Left lung (tissue), 4 donors: ENCODE measurements at regions not wholly inside any gene's neighbourhood (a gene's known extent, or its start where the extent isn't known, plus 50 kb on each side); places are given as distances from the start of the nearest gene placed in this dataset.

Experiments
- ATAC-seq: fragments of 200-7000 bp; cut with Tn5 transposase; one replicate; pipeline ENCODE4 v1.9.1; 2020; ENCODE audit warnings: moderate library complexity
- DNase-seq, 4 donors: peaks; one replicate each; pipeline ENCODE4 v3.0.0-alpha.2; 2013 to 2020
- H3K27ac ChIP-seq, 2 donors: fragments of 200-600 bp; sonication (generic) in 1 of 2; one replicate each; pipeline versions ENCODE4 v1.5.0 to v1.8.0; 2020 to 2021
- H3K27me3 ChIP-seq, 2 donors: fragments of 200-600 bp; sonication (generic) in 1 of 2; one replicate each; pipeline versions ENCODE4 v1.5.0 to v1.8.0; 2020 to 2021
- H3K36me3 ChIP-seq, 2 donors: fragments of 200-600 bp; sonication (generic) in 1 of 2; one replicate each; pipeline versions ENCODE4 v1.5.0 to v1.8.0; 2020 to 2021
- H3K4me1 ChIP-seq, 2 donors: fragments of 200-600 bp; one replicate each; pipeline ENCODE4 v1.8.0; 2021
- H3K4me3 ChIP-seq, 2 donors: fragments of 200-600 bp; sonication (generic) in 1 of 2; one replicate each; pipeline versions ENCODE4 v1.5.0 to v1.8.0; 2020 to 2021; ENCODE audit warnings: mild to moderate bottlenecking in 1 of 2
- H3K9me3 ChIP-seq, 2 donors: fragments of 200-600 bp; sonication (generic) in 1 of 2; one replicate each; pipeline versions ENCODE4 v1.5.0 to v1.8.0; 2020 to 2021
- intact Hi-C, 2 donors: fragments of 100-400 bp; cut with DNase I; formaldehyde crosslinking; loops; one replicate each; pipeline versions ENCODE4 v1.11.2 to v1.14.2; 2022
- TF ChIP-seq, protein P1 (sequence below), 2 donors: fragments of 200-600 bp; sonication (generic) in 1 of 2; IDR thresholded peaks; one replicate each; pipeline versions ENCODE4 v1.5.0 to v1.8.0; 2021; ENCODE audit warnings: antibody characterized with exemption in 2 of 2
- donor health status: DM: no; HTN: yes; CAD: no.
- donor health status: DM: no; HTN: no; CAD: no.

DNA sequence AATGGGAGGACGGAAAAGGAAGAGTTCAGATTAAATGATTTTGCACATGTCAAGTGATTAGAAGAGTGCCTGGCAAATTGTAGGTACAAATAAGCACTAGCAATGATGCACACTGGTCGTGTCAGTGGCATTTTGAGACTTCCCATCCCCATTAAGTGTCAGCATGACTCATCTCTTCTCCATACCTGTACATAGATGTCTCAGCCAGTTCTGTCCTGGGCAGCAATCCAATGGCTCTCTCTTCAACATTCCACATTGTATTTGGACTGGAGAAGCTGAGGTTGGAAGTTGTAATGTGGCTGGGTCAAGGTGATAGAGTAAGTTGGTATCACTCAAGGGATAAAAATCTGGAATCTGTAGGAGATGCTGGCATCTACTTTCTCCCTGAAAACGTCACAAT, 742.7 kb downstream of the VRK1 start:
- Histone ChIP-seq H3K4me3 (no peak overlapping the region), H3K27me3 (no peaks in the 10 kb centered on the region), H3K36me3 (no peaks in the 10 kb centered on the region), H3K9me3 (no peaks in the 10 kb centered on the region), H3K27ac (no peak overlapping the region), H3K4me1 (peaks cover 0 to 6% of the 10 kb centered on the region in 2 donors)
- intact Hi-C loops = no loop called here
- no peak for DNase-seq
- TF ChIP-seq, protein P1, sequence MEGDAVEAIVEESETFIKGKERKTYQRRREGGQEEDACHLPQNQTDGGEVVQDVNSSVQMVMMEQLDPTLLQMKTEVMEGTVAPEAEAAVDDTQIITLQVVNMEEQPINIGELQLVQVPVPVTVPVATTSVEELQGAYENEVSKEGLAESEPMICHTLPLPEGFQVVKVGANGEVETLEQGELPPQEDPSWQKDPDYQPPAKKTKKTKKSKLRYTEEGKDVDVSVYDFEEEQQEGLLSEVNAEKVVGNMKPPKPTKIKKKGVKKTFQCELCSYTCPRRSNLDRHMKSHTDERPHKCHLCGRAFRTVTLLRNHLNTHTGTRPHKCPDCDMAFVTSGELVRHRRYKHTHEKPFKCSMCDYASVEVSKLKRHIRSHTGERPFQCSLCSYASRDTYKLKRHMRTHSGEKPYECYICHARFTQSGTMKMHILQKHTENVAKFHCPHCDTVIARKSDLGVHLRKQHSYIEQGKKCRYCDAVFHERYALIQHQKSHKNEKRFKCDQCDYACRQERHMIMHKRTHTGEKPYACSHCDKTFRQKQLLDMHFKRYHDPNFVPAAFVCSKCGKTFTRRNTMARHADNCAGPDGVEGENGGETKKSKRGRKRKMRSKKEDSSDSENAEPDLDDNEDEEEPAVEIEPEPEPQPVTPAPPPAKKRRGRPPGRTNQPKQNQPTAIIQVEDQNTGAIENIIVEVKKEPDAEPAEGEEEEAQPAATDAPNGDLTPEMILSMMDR (IDR thresholded peaks at IDR 0.05) = no peak
- ATAC-seq = no peak

DNA sequence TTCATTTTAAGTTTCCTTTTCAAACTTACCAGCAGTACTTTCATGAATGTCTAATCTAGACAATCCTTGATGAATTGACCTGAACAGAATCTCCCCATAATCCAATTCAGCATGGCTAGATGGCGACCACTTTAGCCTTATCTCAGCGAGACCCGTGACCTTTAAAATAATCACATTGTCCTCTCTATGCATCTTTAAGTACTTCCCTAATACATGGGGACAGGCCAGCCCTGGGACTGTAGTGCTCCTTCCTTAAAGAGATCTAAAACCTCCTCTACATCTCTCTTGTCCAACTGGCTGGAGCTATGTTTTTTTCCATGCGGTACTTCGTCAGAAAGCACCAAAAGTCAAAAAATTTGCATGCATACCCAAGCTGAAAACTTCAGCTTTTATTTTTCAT, 746.0 kb downstream of the VRK1 start:
- intact Hi-C loops = no loop called here
- ATAC-seq = no peak

DNA sequence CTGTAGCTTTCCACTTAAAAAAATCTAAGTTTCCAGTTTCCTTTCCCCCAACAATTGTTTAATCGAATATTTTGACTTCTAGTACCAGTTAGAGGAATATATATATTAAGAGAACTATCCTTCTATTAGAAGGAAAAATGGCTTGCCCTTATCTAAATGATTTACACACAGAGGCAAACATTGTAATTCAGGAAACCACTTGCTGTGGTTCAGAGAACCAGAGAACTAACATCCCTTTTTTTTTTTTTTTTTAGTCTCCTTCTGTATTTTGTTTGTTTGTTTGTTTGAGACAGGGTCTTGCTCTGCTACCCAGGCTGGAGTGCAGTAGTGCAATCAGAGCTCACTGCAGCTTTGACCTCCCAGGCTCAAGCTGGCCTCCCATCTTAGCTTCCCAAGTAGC, 746.6 kb downstream of the VRK1 start:
- Histone ChIP-seq H3K4me1 (peaks cover 0 to 6% of the 10 kb centered on the region in 2 donors), H3K4me3 (no peak overlapping the region), H3K9me3 (no peaks in the 10 kb centered on the region), H3K36me3 (no peaks in the 10 kb centered on the region), H3K27me3 (no peaks in the 10 kb centered on the region), H3K27ac (peak overlapping the region in 1 of 2 donors; percentile 48)
- TF ChIP-seq, protein P1 (IDR thresholded peaks at IDR 0.05) = no peak
- intact Hi-C loops = no loop called here
- ATAC-seq (no peak), DNase-seq (no peak)

More for the DNA sequence above, 746.0 kb downstream of the VRK1 start:
- Histone ChIP-seq H3K9me3 (no peaks in the 10 kb centered on the region), H3K4me1 (peaks cover 0 to 6% of the 10 kb centered on the region in 2 donors), H3K4me3 (no peak overlapping the region), H3K27me3 (no peaks in the 10 kb centered on the region), H3K27ac (no peak overlapping the region), H3K36me3 (no peaks in the 10 kb centered on the region)
- TF ChIP-seq, protein P1 (IDR thresholded peaks at IDR 0.05) = no peak
- DNase-seq = no peak

DNA sequence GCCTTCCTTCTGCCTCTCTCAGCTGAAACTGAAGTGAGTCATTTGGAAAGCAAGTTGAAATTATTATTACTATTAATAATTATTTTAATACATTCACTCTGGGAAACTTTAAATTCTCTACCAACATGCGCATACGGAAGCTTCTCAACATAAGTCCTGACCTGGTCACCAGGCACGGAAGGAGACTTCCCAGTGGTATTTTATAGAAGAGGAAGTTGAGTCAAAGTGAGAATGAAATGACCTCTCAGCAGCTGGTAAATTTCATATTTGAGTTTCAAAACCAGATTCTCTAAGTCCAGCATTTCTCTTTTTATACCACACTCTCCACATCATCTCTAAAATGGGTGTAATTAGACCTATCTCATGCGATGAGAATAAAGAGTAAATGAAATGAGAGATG, 747.4 kb downstream of the VRK1 start:
- Histone ChIP-seq H3K36me3 (no peaks in the 10 kb centered on the region), H3K27ac (peak overlapping the region in 1 of 2 donors; percentile 48), H3K9me3 (no peaks in the 10 kb centered on the region), H3K4me1 (peaks cover 0 to 6% of the 10 kb centered on the region in 2 donors), H3K27me3 (no peaks in the 10 kb centered on the region), H3K4me3 (no peak overlapping the region)
- peak; percentile 34 for ATAC-seq
- intact Hi-C loops = no loop called here
- TF ChIP-seq, protein P1 (IDR thresholded peaks at IDR 0.05) = no peak
- DNase-seq = no peak

DNA sequence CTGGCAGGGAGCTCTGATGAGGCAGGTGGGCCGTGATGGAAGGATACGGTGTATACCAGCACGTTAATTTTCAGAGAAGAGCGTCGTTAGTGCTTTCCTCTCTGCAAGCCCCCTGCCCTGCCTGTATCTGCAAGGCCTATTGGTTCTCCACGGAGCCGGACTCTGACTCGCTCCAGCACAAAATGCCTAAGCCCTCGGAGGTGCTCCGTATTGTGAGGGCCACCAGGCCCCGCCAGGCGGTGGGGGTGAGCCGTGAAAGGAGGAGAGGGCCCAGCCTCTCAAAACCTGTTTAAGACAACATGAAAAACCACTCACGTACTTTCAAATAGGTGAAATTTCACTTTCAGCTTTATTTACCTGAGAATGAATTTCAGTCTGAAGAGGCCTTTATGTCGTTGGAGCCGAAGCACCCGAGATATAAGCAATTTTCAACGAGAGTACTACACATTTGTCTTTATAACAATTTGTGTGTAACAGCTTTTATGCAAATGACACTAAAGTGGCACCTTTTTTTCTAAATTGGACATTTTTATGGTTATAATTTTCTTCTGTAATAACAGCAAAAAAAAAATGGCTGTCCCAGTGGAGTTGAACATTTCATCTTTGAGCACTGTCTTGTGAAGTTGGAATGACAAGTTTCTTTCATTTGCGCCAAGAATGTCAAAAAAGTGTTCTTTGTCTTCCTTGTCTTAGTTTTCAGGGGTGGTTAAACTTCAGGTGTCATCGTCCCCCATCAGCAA, 749.5 kb downstream of the VRK1 start:
- Histone ChIP-seq H3K4me1 (peaks cover 0 to 6% of the 10 kb centered on the region in 2 donors), H3K27ac (no peak overlapping the region), H3K27me3 (no peaks in the 10 kb centered on the region), H3K9me3 (no peaks in the 10 kb centered on the region), H3K4me3 (no peak overlapping the region), H3K36me3 (no peaks in the 10 kb centered on the region)
- peak in 1 of 4 donors; percentile 5 for DNase-seq
- intact Hi-C loops = no loop called here
- TF ChIP-seq, protein P1 (IDR thresholded peaks at IDR 0.05) = no peak
- ATAC-seq = no peak
